PC-3 (cell line): ENCODE measurements at regions not wholly inside any gene's neighbourhood (a gene's known extent, or its start where the extent isn't known, plus 50 kb on each side); places are given as distances from the start of the nearest gene placed in this dataset.

Experiments
- ATAC-seq: fragments of 200-7000 bp; cut with Tn5 transposase; 2 replicates; pipeline ENCODE4 v1.9.1; 2020; ENCODE audit warnings: mild to moderate bottlenecking, moderate library complexity
- BruUV-seq: library from RNA; stranded (reverse); fragments of 400-500 nt; replicated peaks from 2 replicates; lab custom pipeline; 2021; lab: Mats Ljungman, UMichigan
- CTCF ChIA-PET: fragments of 300-600 bp; sonication (Branson Sonifier 250); formaldehyde crosslinking; loops from one replicate; lab custom pipeline; 2022; ENCODE audit warnings: antibody characterized with exemption; lab: Charles Lee
- POLR2A ChIA-PET: fragments of 300-600 bp; sonication (Branson Sonifier 250); formaldehyde crosslinking; loops from one replicate; lab custom pipeline; 2022; ENCODE audit warnings: antibody characterized with exemption; ENCODE audit not compliant: unreplicated experiment; lab: Charles Lee
- DNase-seq: peaks from one replicate; pipeline ENCODE4 v3.0.0-alpha.2; 2015
- H2AFZ ChIP-seq: fragments of 300-600 bp; sonication (generic); 2 replicates; pipeline ENCODE4 v1.6.0; 2016; ENCODE audit warnings: antibody characterized with exemption, low read length
- H3F3A ChIP-seq: fragments of 300-600 bp; sonication (generic); one replicate; pipeline ENCODE4 v1.6.0; 2017; ENCODE audit warnings: antibody characterized with exemption, low read length, control low read depth, mild to moderate bottlenecking; ENCODE audit not compliant: unreplicated experiment
- H3K27ac ChIP-seq: fragments of 300-600 bp; sonication (generic); 2 replicates; pipeline ENCODE4 v1.5.1; 2016; ENCODE audit warnings: mild to moderate bottlenecking, low read length
- H3K27me3 ChIP-seq: fragments of 300-600 bp; sonication (generic); 2 replicates; pipeline ENCODE4 v1.6.1; 2016; ENCODE audit warnings: low read length, mixed read lengths
- H3K36me3 ChIP-seq: fragments of 300-600 bp; sonication (generic); 2 replicates; pipeline ENCODE4 v1.6.1; 2016; ENCODE audit warnings: low read depth, mixed run types, low read length, mixed read lengths
- H3K4me1 ChIP-seq: fragments of 300-600 bp; sonication (generic); 2 replicates; pipeline ENCODE4 v1.5.1; 2016; ENCODE audit warnings: low read length; ENCODE audit not compliant: insufficient read depth
- H3K4me2 ChIP-seq: fragments of 300-600 bp; sonication (generic); 2 replicates; pipeline ENCODE4 v1.6.0; 2016; ENCODE audit warnings: low read length
- H3K4me3 ChIP-seq: fragments of 300-600 bp; sonication (generic); 2 replicates; pipeline ENCODE4 v1.5.1; 2016; ENCODE audit warnings: mild to moderate bottlenecking, low read length, mixed read lengths
- H3K79me2 ChIP-seq: fragments of 300-600 bp; sonication (generic); 2 replicates; pipeline ENCODE4 v1.6.1; 2017; ENCODE audit warnings: low read length, mixed read lengths
- H3K9ac ChIP-seq: fragments of 300-600 bp; sonication (generic); 2 replicates; pipeline ENCODE4 v1.6.0; 2016; ENCODE audit warnings: mild to moderate bottlenecking, low read length
- H3K9me2 ChIP-seq: fragments of 300-600 bp; sonication (generic); replicated peaks from 2 replicates; pipeline ENCODE4 v1.6.1; 2016; ENCODE audit warnings: mixed run types, low read length, mixed read lengths
- H3K9me3 ChIP-seq: fragments of 300-600 bp; sonication (generic); 2 replicates; pipeline ENCODE4 v1.6.1; 2016; ENCODE audit warnings: low read length, mixed read lengths
- H4K20me1 ChIP-seq: fragments of 300-600 bp; sonication (generic); 2 replicates; pipeline ENCODE4 v1.6.1; 2016; ENCODE audit warnings: low read length, mixed read lengths
- CTCF ChIP-seq: fragments of 300-600 bp; sonication (generic); conservative IDR thresholded peaks from 2 replicates; pipeline ENCODE4 v1.5.1; 2017; ENCODE audit warnings: antibody characterized with exemption, low read depth, mild to moderate bottlenecking, low read length
- EZH2 ChIP-seq: fragments of 300-600 bp; sonication (generic); IDR thresholded peaks from one replicate; pipeline ENCODE4 v1.6.1; 2017; ENCODE audit warnings: antibody characterized with exemption, mild to moderate bottlenecking, low read length; ENCODE audit not compliant: unreplicated experiment
- EZH2phosphoT487 ChIP-seq: fragments of 300-600 bp; sonication (generic); IDR thresholded peaks from 2 replicates; pipeline ENCODE4 v1.6.1; 2018; ENCODE audit warnings: mild to moderate bottlenecking, antibody characterized with exemption, low read length, borderline replicate concordance
- intact Hi-C: fragments of 100-400 bp; cut with micrococcal nuclease; formaldehyde crosslinking; loops from 2 replicates; pipeline ENCODE4 v1.9.0; 2023

- no peaks in the 10 kb centered on the region for H4K20me1 ChIP-seq
- no peaks in the 10 kb centered on the region for H3K9me2 ChIP-seq
- H3K4me1 ChIP-seq: peaks cover 25% of the 10 kb centered on the region
- no peak overlapping the region for H3K9ac ChIP-seq
- H3K27ac ChIP-seq: peak overlapping the region; percentile 53
- H3K9me3 ChIP-seq: peaks cover 5% of the 10 kb centered on the region; the same call in 1 of the 2 replicates
- no peaks in the 10 kb centered on the region for H3K27me3 ChIP-seq
- BruUV-seq: no TSS peak
- peaks cover 4% of the 10 kb centered on the region for H3F3A ChIP-seq
- TF ChIP-seq EZH2: no peak
- no peak for TF ChIP-seq EZH2phosphoT487
- TF ChIP-seq CTCF: no peak
- peak; percentile 85 for ATAC-seq
- H2AFZ ChIP-seq: no peak overlapping the region
- DNase-seq: peak; percentile 87
- H3K79me2 ChIP-seq: peaks cover 29% of the 10 kb centered on the region
- no peak overlapping the region; the same call in 1 of the 2 replicates for H3K4me3 ChIP-seq
- peaks cover 32% of the 10 kb centered on the region for H3K36me3 ChIP-seq
- ChIA-PET CTCF (interaction anchor here (0.6 kb wide), 1 partner anchor 39 kb away, joined by 8 read pairs; no protein-coding TSS in a partner anchor), POLR2A (no interaction called here)
- intact Hi-C loops: loop anchor here (1.0 kb wide), 1 partner anchor 20 kb away; no protein-coding TSS in a partner anchor
- H3K4me2 ChIP-seq: peak overlapping the region; percentile 14
Observed at GRCh38 chr13:99067159-99067985, 89.5 kb upstream of the DOCK9 start.

GRCh38 chr13:99071211-99071610, 93.3 kb upstream of the DOCK9 start:
- ATAC-seq (no peak), DNase-seq (no peak)
- no peaks in the 10 kb centered on the region for H4K20me1 ChIP-seq
- no TSS peak for BruUV-seq
- no peaks in the 10 kb centered on the region for H3K27me3 ChIP-seq
- POLR2A ChIA-PET: no interaction called here
- H3F3A ChIP-seq: peaks cover 4% of the 10 kb centered on the region
- H2AFZ ChIP-seq: no peak overlapping the region
- H3K9me2 ChIP-seq: no peaks in the 10 kb centered on the region
- TF ChIP-seq EZH2phosphoT487 (no peak), EZH2 (no peak), CTCF (no peak)
- H3K4me1 ChIP-seq: peaks cover 16% of the 10 kb centered on the region
- H3K4me2 ChIP-seq: no peak overlapping the region
- peaks cover 5% of the 10 kb centered on the region; the same call in 1 of the 2 replicates for H3K9me3 ChIP-seq
- H3K36me3 ChIP-seq: peaks cover 12% of the 10 kb centered on the region
- no peak overlapping the region for H3K9ac ChIP-seq
- intact Hi-C loops: no loop called here
- H3K27ac ChIP-seq: no peak overlapping the region
- CTCF ChIA-PET: no interaction called here
- no peak overlapping the region for H3K4me3 ChIP-seq
- H3K79me2 ChIP-seq: peaks cover 14% of the 10 kb centered on the region

- DNase-seq: no peak
- peaks cover 3% of the 10 kb centered on the region; the same call in 1 of the 2 replicates for H3K9me3 ChIP-seq
- intact Hi-C loops: no loop called here
- no TSS peak for BruUV-seq
- peaks cover 13% of the 10 kb centered on the region; the same call in 1 of the 2 replicates for H3K79me2 ChIP-seq
- H3F3A ChIP-seq: peaks cover 3% of the 10 kb centered on the region
- no peak overlapping the region for H3K9ac ChIP-seq
- H3K9me2 ChIP-seq: no peaks in the 10 kb centered on the region
- H3K27me3 ChIP-seq: no peaks in the 10 kb centered on the region
- H3K4me1 ChIP-seq: peaks cover 16% of the 10 kb centered on the region
- no peak for ATAC-seq
- TF ChIP-seq EZH2phosphoT487 (no peak), EZH2 (no peak), CTCF (no peak)
- H4K20me1 ChIP-seq: no peaks in the 10 kb centered on the region
- POLR2A ChIA-PET: no interaction called here
- H3K27ac ChIP-seq: no peak overlapping the region
- H3K36me3 ChIP-seq: peaks cover 8% of the 10 kb centered on the region
- H3K4me3 ChIP-seq: no peak overlapping the region
- H2AFZ ChIP-seq: no peak overlapping the region
- H3K4me2 ChIP-seq: no peak overlapping the region
- CTCF ChIA-PET: no interaction called here
Observed at GRCh38 chr13:99071666-99072065, 93.8 kb upstream of the DOCK9 start.
